ENCODE measurements at regions not wholly inside any gene's neighbourhood (a gene's known extent, or its start where the extent isn't known, plus 50 kb on each side); places are given as distances from the start of the nearest gene placed in this dataset.

DNA sequence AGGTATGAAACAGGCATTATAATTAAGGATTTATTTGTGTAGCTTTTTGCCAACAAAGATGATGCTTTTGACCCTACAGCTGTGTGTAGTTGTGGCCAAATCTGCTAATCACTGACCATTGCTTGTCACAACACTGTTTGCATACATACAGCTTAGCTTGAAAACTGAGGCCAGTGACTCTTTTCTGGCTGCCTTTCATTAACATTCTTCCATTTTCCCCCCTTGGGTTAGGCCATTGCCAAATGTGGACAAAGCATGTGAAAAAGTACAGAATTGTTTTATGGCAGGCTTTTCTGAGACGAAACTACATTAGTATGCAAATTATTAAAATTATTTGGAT, 263.3 kb downstream of the SLC16A7 start:
- no peak overlapping the region for H3K27ac ChIP-seq
- TF ChIP-seq, protein P1, sequence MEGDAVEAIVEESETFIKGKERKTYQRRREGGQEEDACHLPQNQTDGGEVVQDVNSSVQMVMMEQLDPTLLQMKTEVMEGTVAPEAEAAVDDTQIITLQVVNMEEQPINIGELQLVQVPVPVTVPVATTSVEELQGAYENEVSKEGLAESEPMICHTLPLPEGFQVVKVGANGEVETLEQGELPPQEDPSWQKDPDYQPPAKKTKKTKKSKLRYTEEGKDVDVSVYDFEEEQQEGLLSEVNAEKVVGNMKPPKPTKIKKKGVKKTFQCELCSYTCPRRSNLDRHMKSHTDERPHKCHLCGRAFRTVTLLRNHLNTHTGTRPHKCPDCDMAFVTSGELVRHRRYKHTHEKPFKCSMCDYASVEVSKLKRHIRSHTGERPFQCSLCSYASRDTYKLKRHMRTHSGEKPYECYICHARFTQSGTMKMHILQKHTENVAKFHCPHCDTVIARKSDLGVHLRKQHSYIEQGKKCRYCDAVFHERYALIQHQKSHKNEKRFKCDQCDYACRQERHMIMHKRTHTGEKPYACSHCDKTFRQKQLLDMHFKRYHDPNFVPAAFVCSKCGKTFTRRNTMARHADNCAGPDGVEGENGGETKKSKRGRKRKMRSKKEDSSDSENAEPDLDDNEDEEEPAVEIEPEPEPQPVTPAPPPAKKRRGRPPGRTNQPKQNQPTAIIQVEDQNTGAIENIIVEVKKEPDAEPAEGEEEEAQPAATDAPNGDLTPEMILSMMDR (conservative IDR thresholded peaks at IDR 0.05): no peak
- no peak for TF ChIP-seq ZFX (IDR thresholded peaks at IDR 0.05)

DNA sequence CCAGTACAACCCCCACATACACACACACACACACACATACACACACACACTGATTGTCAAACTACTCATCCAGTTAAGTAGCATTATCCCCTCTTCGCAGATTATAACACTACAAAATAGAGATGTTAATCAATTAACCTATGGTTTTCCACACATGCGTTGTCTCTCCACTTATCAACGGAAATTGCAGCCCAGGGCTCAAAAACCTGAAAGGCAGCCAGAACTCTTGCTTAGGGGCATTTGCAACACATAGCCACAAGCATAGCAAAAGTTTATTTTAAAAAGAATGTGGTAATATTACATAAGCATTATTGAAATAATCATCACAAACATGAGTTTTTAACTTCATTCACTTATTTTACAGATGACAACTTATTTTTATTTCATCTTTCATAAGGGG, 265.8 kb downstream of the SLC16A7 start:
- no peak overlapping the region for H3K27ac ChIP-seq
- TF ChIP-seq, protein P1 (conservative IDR thresholded peaks at IDR 0.05): no peak
- no peak for TF ChIP-seq ZFX (IDR thresholded peaks at IDR 0.05)

DNA sequence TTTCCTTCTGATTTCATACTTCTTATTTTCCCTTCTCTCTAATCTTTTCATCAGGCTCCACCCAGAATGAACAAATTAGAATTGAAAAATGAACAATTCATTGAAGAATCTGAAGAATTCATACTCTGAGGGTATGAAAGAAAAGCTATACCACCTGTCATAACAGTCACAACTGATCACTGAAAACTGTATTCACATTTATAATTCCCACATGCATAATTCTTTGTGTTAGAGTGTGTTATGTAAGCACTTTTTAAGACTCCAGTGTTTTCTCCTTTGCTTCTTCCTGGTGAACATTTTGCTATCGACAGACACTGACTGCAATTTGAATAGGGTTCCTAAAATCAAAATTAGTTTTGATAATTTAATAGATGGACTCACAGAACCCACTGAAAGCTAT, 271.2 kb downstream of the SLC16A7 start:
- no peak for TF ChIP-seq ZFX (IDR thresholded peaks at IDR 0.05)
- TF ChIP-seq, protein P1 (conservative IDR thresholded peaks at IDR 0.05): no peak
- no peak overlapping the region for H3K27ac ChIP-seq

DNA sequence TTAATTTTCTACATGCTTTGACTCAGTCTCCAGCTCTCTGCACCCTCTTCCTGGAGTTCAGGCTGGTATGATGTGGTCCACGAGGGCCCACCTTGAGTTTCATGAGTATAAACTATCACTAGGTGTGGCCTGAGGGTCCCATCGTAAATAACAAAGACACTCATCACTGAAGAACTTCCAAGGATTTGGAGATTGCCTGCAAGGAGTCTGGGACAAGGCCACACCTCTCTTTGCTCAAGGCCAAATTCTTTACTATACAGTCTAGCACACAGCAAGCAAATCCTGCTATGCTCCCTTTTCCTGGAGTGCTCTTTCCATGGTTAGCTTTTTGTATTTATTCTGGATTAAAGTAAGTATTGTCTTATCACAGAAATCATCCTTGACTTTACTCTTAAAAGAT, 271.9 kb downstream of the SLC16A7 start:
- no peak overlapping the region for H3K27ac ChIP-seq
- no peak for TF ChIP-seq ZFX (IDR thresholded peaks at IDR 0.05)
- TF ChIP-seq, protein P1 (conservative IDR thresholded peaks at IDR 0.05): no peak

DNA sequence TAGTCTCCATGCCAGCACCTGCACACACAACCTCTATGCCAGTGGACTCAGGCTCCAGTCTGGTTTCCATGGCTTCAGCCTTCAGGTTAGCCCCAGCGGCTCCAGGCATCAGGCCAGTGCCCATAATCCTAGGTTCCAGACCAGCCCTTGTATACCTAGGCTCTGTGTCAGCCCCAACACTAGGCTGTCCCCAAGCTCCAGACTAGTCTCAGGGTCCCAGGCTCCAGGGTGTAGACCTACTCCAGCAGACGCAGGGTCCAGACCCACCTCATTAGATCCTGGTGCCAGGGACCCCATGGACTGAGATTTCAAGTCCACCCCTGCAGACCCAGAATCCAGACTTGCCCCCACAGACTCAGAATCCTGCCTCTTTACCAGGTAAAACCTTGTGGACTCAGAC, 275.9 kb downstream of the SLC16A7 start:
- no peak overlapping the region for H3K27ac ChIP-seq
- TF ChIP-seq, protein P1 (conservative IDR thresholded peaks at IDR 0.05): no peak
- no peak for TF ChIP-seq ZFX (IDR thresholded peaks at IDR 0.05)

DNA sequence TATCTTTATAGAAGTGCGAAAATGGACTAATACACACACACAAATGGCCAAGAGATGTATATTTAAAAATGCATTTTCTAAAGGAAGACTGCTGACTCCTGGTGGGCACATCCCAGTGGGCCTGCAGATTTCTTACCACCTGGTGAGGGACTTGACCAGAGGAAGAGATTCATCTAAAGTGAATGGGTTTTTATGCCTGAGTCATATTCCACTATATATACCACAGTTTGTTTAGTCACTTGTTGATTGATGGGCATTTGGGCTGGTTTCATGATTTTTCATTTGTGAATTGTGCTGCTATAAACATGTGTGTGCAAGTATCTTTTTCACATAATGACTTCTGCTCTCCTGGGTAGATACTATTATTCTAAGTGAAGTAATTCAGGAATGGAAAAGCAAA, 277.3 kb downstream of the SLC16A7 start:
- H3K27ac ChIP-seq: no peak overlapping the region
- TF ChIP-seq, protein P1 (conservative IDR thresholded peaks at IDR 0.05): no peak
- no peak for TF ChIP-seq ZFX (IDR thresholded peaks at IDR 0.05)

DNA sequence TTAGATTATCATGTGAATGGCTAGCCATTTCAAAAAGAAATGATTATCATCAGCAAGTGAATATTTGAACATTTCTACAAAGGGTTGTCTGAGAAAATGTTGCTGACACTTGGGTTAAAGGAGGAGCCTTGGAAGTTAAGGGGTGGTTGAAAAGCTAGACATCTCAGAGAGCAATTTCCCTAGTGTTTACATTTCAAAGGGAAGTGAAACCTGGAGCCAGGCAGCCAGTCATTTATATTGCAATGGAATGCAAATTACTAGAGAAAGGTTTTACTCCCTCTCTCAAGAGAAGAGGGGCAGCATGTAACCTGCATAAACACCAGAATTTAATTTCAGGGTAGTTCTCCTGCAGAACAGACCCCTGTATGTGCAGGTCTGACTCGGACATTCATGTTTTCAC, 279.0 kb downstream of the SLC16A7 start:
- TF ChIP-seq, protein P1 (conservative IDR thresholded peaks at IDR 0.05): no peak
- no peak for TF ChIP-seq ZFX (IDR thresholded peaks at IDR 0.05)
- no peak overlapping the region for H3K27ac ChIP-seq
